ENCODE measurements at regions not wholly inside any gene's neighbourhood (a gene's known extent, or its start where the extent isn't known, plus 50 kb on each side); places are given as distances from the start of the nearest gene placed in this dataset.

DNA sequence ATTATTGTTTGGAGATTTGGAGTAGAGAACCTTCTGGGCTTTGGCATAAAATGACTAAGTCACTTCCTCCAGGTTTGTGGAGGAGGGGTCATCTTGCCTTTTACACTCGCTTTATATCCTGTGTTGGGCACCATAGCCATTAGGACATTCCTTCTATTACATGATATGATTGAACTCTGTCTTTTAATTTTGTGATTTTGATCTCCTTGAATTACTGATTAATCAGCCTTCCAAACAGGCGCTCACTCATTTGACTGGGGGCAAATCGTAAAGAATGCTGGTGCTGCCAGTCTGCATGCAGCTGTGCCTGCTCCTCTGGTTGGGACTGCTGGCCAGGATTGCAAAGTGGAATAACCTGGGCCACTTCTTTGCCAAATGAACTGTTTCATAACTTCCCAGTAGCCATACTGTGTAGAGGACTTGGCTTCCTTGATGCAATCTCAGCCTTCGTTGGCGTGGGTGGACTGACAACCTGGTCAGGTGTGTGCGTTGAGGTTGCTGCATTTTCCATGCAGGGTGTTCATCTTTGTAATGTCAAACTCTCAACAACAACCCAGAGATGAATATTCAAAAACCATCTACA, 65.9 kb upstream of the RAB11FIP2 start:
- H3K4me3 Mint-ChIP-seq: no peak overlapping the region
- no peak overlapping the region for H3K27ac Mint-ChIP-seq

DNA sequence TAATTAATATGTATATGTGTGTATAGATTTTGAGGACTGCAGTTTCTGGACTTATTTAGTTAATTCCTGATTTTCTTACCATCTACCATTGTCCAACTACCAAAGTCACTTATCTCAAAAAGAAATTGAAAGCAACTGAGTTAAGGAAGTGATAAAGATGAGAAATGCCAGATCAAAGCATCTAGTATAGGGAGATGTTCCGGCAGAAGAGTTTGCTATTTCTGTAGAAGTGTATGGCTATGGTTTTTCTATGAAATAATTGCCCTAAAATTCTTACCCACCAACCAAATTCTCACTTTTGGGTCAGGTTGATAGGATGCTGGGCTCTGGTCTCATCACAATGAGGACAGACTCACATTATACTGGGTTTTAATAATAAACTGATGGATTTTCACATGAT, 64.0 kb upstream of the RAB11FIP2 start:
- DNase-seq: no peak
- no peaks in the 10 kb centered on the region for H3K36me3 Mint-ChIP-seq (ENCODE audit: low read depth)
- no peaks in the 10 kb centered on the region for H3K9me3 ChIP-seq (ENCODE audit: control insufficient read depth, low read length, poor library complexity, severe bottlenecking)
- peaks cover 21% of the 10 kb centered on the region for H3K27me3 Mint-ChIP-seq
- H3K4me3 Mint-ChIP-seq: no peak overlapping the region
- H3K4me1 Mint-ChIP-seq: peaks cover 2% of the 10 kb centered on the region
- H3K27ac Mint-ChIP-seq: peak overlapping the region; percentile 9
- ATAC-seq: no peak

More for the DNA sequence above, 65.9 kb upstream of the RAB11FIP2 start:
- H3K9me3 ChIP-seq (ENCODE audit: control insufficient read depth, low read length, poor library complexity, severe bottlenecking): no peaks in the 10 kb centered on the region
- Mint-ChIP-seq H3K27me3 (peaks cover 11% of the 10 kb centered on the region), H3K4me1 (peaks cover 2% of the 10 kb centered on the region), H3K36me3 (ENCODE audit: low read depth) (no peaks in the 10 kb centered on the region)
- DNase-seq: no peak
- no peak for ATAC-seq

GRCh38 chr10:118108194-118109026, 61.7 kb upstream of the RAB11FIP2 start:
- Mint-ChIP-seq H3K27ac (no peak overlapping the region), H3K4me3 (no peak overlapping the region), H3K36me3 (ENCODE audit: low read depth) (no peaks in the 10 kb centered on the region), H3K27me3 (peaks cover 29% of the 10 kb centered on the region), H3K4me1 (peaks cover 2% of the 10 kb centered on the region)
- no peak for ATAC-seq
- no peak for DNase-seq
- no peaks in the 10 kb centered on the region for H3K9me3 ChIP-seq (ENCODE audit: control insufficient read depth, low read length, poor library complexity, severe bottlenecking)

- ATAC-seq: no peak
- H3K27ac Mint-ChIP-seq: no peak overlapping the region
- peaks cover 2% of the 10 kb centered on the region for H3K4me1 Mint-ChIP-seq
- peaks cover 36% of the 10 kb centered on the region for H3K27me3 Mint-ChIP-seq
- DNase-seq: no peak
- H3K4me3 Mint-ChIP-seq: no peak overlapping the region
- H3K36me3 Mint-ChIP-seq (ENCODE audit: low read depth): no peaks in the 10 kb centered on the region
- no peaks in the 10 kb centered on the region for H3K9me3 ChIP-seq (ENCODE audit: control insufficient read depth, low read length, poor library complexity, severe bottlenecking)
Observed at GRCh38 chr10:118107541-118107940, 60.8 kb upstream of the RAB11FIP2 start.

DNA sequence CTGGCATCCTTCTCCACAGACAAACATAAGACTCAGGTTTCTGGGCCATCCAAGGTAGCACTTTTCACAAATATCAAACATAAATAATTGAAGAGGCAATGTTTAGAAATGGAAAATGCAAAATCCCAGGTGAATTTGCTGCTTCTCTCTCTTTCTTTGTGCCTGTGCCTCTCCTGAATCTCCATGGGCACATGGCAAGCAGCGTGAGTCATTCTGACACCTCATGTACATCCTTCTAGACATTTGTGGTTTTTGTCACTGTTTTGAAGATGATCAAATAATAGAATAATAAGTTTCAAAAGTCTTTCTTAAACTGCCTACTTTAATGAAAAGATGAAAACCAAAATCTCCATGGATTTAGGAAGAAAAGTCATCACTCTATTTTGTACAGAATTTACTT, 60.3 kb upstream of the RAB11FIP2 start:
- Mint-ChIP-seq H3K27me3 (peaks cover 41% of the 10 kb centered on the region), H3K36me3 (ENCODE audit: low read depth) (no peaks in the 10 kb centered on the region)

DNA sequence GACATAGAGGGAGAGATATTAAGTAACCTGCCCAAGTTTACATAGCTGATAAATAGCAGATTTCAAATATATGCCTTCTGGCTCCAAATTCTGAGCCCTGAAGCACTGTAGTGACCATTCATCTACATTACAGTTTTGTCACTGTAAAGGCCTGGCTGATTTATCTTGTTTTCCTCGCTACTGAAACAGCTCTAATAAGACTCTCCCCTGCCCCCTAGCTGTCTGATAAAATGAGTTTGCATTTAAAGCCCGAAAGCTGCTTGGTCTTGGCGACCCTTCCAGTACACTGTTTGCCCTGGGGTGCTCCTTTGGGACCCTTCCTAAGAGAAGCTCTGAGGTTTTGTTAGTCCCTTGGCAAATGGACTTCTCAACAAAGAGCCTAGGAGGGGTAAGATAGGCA, 59.7 kb upstream of the RAB11FIP2 start:
- Mint-ChIP-seq H3K4me1 (peaks cover 2% of the 10 kb centered on the region), H3K36me3 (ENCODE audit: low read depth) (no peaks in the 10 kb centered on the region), H3K4me3 (no peak overlapping the region), H3K27me3 (peaks cover 47% of the 10 kb centered on the region), H3K27ac (no peak overlapping the region)
- H3K9me3 ChIP-seq (ENCODE audit: control insufficient read depth, low read length, poor library complexity, severe bottlenecking): no peaks in the 10 kb centered on the region
- ATAC-seq (no peak), DNase-seq (no peak)

More for the DNA sequence above, 60.3 kb upstream of the RAB11FIP2 start:
- Mint-ChIP-seq H3K27ac (no peak overlapping the region), H3K4me1 (peaks cover 2% of the 10 kb centered on the region), H3K4me3 (no peak overlapping the region)
- no peak for ATAC-seq
- H3K9me3 ChIP-seq (ENCODE audit: control insufficient read depth, low read length, poor library complexity, severe bottlenecking): no peaks in the 10 kb centered on the region
- no peak for DNase-seq

DNA sequence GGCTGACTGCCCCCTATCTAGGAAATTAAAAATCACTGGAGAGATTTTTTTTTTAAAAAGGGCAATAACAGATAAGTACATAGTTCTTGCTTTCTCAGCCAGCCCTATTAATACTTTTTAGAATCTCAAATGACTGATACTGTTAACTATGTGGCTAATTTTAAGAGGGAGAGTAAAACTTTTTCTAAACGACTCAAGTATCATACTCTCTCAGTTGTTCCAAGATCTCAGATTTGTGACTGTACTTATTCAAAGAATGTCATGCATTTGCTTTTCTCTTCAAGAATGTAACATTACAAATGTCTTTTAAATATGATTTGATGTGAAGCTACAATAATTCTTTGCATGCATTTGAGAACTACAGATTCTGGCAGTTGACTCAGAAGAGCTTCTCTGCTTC, 55.4 kb upstream of the RAB11FIP2 start:
- no peaks in the 10 kb centered on the region for H3K36me3 Mint-ChIP-seq (ENCODE audit: low read depth)
- no peak overlapping the region for H3K27ac Mint-ChIP-seq
- H3K4me1 Mint-ChIP-seq: no peaks in the 10 kb centered on the region
- no peak for DNase-seq
- no peak for ATAC-seq
- H3K9me3 ChIP-seq (ENCODE audit: control insufficient read depth, low read length, poor library complexity, severe bottlenecking): no peaks in the 10 kb centered on the region
- H3K27me3 Mint-ChIP-seq: peaks cover 56% of the 10 kb centered on the region
- no peak overlapping the region for H3K4me3 Mint-ChIP-seq

DNA sequence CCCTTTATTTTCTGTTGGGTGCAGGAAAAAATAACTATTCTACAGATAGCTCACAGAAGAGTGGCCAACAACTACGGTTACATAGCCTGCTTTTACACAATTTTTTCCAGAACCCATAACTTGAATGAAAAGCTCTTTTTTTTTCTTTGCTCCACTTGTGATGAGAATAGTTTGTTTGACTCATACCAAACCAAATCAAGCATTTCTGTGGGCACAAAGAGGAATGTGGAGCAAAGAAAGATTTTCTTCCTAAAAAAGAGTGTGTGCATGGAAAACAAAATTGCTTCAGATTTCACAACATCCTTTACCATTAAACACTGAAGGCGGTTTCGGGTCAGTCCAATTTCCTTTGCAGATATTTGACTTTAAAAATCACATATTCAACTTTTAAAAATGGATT, 54.8 kb upstream of the RAB11FIP2 start:
- DNase-seq: no peak
- no peaks in the 10 kb centered on the region for H3K9me3 ChIP-seq (ENCODE audit: control insufficient read depth, low read length, poor library complexity, severe bottlenecking)
- no peak overlapping the region for H3K4me3 Mint-ChIP-seq
- H3K36me3 Mint-ChIP-seq (ENCODE audit: low read depth): no peaks in the 10 kb centered on the region
- H3K27me3 Mint-ChIP-seq: peaks cover 54% of the 10 kb centered on the region
- ATAC-seq: no peak
- no peak overlapping the region for H3K27ac Mint-ChIP-seq
- H3K4me1 Mint-ChIP-seq: no peaks in the 10 kb centered on the region
